ENCODE measurements at regions not wholly inside any gene's neighbourhood (a gene's known extent, or its start where the extent isn't known, plus 50 kb on each side); places are given as distances from the start of the nearest gene placed in this dataset.

GRCh38 chr3:187968883-187969580, 184.9 kb upstream of the LPP start:
- intact Hi-C loops (cut with micrococcal nuclease; ENCODE audit: unreplicated experiment), result no loop called here

GRCh38 chr3:187969581-187969950, 184.4 kb upstream of the LPP start:
- no peak overlapping the region for H3K4me3 ChIP-seq (ENCODE audit: low read depth in 2 of 2, low read length in 2 of 2)
- intact Hi-C loops (cut with micrococcal nuclease; ENCODE audit: unreplicated experiment), result no loop called here
- no TSS peak for BruUV-seq (replicated peaks)
- DNase-seq (ENCODE audit: low read depth, low spot score) (no peak), ATAC-seq (no peak)
- CTCF ChIA-PET, result no interaction called here
- H3K27me3 ChIP-seq (ENCODE audit: control insufficient read depth, insufficient read depth, low read length), result no peaks in the 10 kb centered on the region
- TF ChIP-seq TCF7L2 (IDR thresholded peaks at IDR 0.05; ENCODE audit: low read depth, low read length) (no peak), REST (IDR thresholded peaks at IDR 0.05; ENCODE audit: insufficient read depth in 1 of 2, low read depth in 2 of 2, low read length in 1 of 2) (no peak), POLR2AphosphoS5 (IDR thresholded peaks at IDR 0.05; ENCODE audit: low read depth, low read length) (no peak), SIN3A (IDR thresholded peaks at IDR 0.05; ENCODE audit: borderline replicate concordance, insufficient read depth, low read depth, low read length) (no peak), CTCF (IDR thresholded peaks at IDR 0.05) (no peak)
- H3K27ac ChIP-seq (ENCODE audit: low read length), result no peak overlapping the region
- in situ Hi-C loops (cut with HindIII; ENCODE audit: low pct_unique_long_range_greater_than_20kb, low sequenced_read_pairs), result no loop called here
- no peaks in the 10 kb centered on the region for H3K9me3 ChIP-seq (ENCODE audit: control insufficient read depth, insufficient read depth, low read depth, low read length)
- no peaks in the 10 kb centered on the region for H3K4me1 ChIP-seq (ENCODE audit: control insufficient read depth, insufficient read depth, low read length)
- POLR2A ChIA-PET, result no interaction called here
- no peaks in the 10 kb centered on the region for H3K36me3 ChIP-seq (ENCODE audit: control insufficient read depth, insufficient read depth, low read length)

More at GRCh38 chr3:187968883-187969580, 184.9 kb upstream of the LPP start:
- CTCF ChIA-PET, result no interaction called here
- ATAC-seq (no peak), DNase-seq (ENCODE audit: low read depth, low spot score) (no peak)
- no peaks in the 10 kb centered on the region for H3K4me1 ChIP-seq (ENCODE audit: control insufficient read depth, insufficient read depth, low read length)
- no peak for TF ChIP-seq REST (IDR thresholded peaks at IDR 0.05; ENCODE audit: insufficient read depth in 1 of 2, low read depth in 2 of 2, low read length in 1 of 2)
- no peak for TF ChIP-seq CTCF (IDR thresholded peaks at IDR 0.05)
- TF ChIP-seq POLR2AphosphoS5 (IDR thresholded peaks at IDR 0.05; ENCODE audit: low read depth, low read length), result no peak
- no peak for TF ChIP-seq TCF7L2 (IDR thresholded peaks at IDR 0.05; ENCODE audit: low read depth, low read length)
- no peak for TF ChIP-seq SIN3A (IDR thresholded peaks at IDR 0.05; ENCODE audit: borderline replicate concordance, insufficient read depth, low read depth, low read length)
- no TSS peak for BruUV-seq (replicated peaks)
- H3K36me3 ChIP-seq (ENCODE audit: control insufficient read depth, insufficient read depth, low read length), result no peaks in the 10 kb centered on the region
- POLR2A ChIA-PET, result no interaction called here
- in situ Hi-C loops (cut with HindIII; ENCODE audit: low pct_unique_long_range_greater_than_20kb, low sequenced_read_pairs), result no loop called here
- H3K27me3 ChIP-seq (ENCODE audit: control insufficient read depth, insufficient read depth, low read length), result no peaks in the 10 kb centered on the region
- no peak overlapping the region for H3K27ac ChIP-seq (ENCODE audit: low read length)
- H3K4me3 ChIP-seq (ENCODE audit: low read depth in 2 of 2, low read length in 2 of 2), result no peak overlapping the region
- H3K9me3 ChIP-seq (ENCODE audit: control insufficient read depth, insufficient read depth, low read depth, low read length), result no peaks in the 10 kb centered on the region

All from Panc1 (cell line).